GM21360 (cell line): ENCODE measurements at regions not wholly inside any gene's neighbourhood (a gene's known extent, or its start where the extent isn't known, plus 50 kb on each side); places are given as distances from the start of the nearest gene placed in this dataset.
"Not testable (repeated sequence)": the region's sequence is repeated elsewhere in the genome, so short reads cannot be mapped to it uniquely, and the experiment has no call there.

Experiments
- ATAC-seq: cut with Tn5 transposase; IDR thresholded peaks from one replicate; pipeline ENCODE4 v1.9.1; 2021; ENCODE audit warnings: mild to moderate bottlenecking, moderate library complexity; ENCODE audit not compliant: unreplicated experiment

DNA sequence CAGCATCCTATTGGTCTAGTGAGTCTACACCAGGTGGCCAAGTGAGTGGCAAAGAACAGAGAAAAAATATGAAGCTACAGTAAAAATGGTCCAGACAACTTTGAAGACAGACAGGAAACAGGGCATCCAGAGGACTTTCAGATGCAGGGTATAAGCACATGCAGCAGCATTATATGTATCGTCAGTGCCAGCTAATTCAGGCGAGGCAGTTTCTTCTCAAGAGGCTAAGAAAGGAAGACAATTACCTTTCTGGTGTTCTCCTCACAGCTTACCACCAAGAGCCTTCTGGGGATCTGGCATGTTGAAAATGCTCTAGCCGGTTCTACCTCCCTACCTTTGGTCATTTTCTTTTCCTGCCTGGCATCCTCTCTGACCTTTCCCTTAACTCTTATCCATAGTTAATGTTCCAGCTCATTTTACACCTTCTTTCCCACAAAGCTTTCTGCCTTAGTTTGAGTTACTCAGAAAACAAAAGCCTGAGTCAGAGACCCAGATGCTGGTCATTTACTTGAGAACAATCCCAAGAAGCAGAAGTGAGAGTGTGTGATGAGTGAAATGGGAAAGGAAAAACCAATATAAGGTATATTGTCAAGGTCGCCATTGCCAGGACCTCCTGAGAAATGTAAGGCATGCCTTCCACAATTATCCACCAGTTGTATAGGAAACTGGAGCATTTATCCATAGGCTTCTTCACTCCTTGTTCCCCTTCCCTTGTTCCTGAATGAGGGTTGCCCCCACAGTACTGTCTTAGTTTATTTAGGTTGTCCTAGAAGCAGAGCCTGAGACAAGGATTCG lies 444.1 kb downstream of the PLPP3 start:
- ATAC-seq: peak; percentile 57

GRCh38 chr1:56133522-56134472 lies 445.6 kb downstream of the PLPP3 start:
- peak; percentile 44 for ATAC-seq

GRCh38 chr1:56132520-56132919 lies 446.8 kb downstream of the PLPP3 start:
- no peak for ATAC-seq

DNA sequence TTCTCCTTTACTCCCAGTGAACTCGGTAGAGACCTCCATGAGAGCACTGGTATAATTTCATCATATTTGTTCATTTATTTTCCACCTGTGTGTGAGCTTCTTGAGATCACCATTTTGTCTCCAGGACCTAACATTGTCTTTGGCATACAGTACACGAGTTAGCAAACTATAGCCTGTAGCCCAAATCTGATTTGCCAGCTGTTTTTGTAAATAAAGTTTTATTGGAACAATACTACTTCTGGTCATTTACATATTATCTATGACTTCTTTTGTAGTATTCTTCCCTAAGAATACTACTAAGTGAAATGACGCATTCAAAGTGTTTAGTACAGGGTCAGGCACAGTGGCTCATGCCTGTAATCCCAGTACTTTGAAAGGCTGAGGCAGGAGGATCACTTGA lies 449.5 kb downstream of the PLPP3 start:
- ATAC-seq: no peak

GRCh38 chr1:56125316-56125715 lies 454.0 kb downstream of the PLPP3 start:
- ATAC-seq: no peak

DNA sequence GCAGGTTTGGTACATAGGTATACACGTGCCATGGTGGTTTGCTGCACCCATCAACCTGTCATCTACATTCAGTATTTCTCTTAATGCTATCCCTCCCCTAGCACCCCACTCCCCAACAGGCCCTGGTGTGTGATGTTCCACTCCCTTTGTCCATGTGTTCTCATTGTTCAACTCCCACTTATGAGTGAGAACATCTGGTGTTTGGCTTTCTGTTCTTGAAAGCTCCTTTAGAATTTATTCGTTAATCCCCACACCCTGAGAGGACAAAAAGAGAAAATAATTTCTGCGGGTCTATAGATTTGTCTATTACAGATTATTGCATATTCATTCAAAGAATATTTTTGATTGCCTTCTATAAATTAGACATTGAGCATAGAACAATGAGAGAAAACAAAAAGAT lies 455.5 kb downstream of the PLPP3 start:
- ATAC-seq: no peak

DNA sequence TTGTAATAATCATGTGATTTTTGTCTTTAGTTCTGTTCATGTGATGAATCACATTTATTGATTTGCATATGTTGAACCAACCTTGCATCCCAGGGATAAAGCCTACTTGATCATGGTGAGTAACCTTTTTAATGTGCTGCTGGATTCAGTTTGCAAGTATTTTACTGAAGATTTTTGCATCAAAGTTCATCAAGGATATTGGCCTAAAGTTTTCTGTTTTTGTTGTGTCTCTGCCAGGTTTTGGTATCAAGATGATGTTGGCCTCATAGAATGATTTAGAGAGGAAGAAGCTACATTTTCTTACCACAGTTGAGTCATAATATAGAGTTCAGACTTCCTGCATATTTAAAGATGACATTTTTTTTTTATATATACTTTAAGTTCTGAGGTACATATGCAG lies 455.9 kb downstream of the PLPP3 start:
- ATAC-seq: no peak

GRCh38 chr1:56120021-56120420 lies 459.3 kb downstream of the PLPP3 start:
- ATAC-seq: no peak

GRCh38 chr1:56118676-56119075 lies 460.7 kb downstream of the PLPP3 start:
- not testable (repeated sequence) for ATAC-seq

- ATAC-seq: no peak
Observed at GRCh38 chr1:56115701-56116100, 463.7 kb downstream of the PLPP3 start.

DNA sequence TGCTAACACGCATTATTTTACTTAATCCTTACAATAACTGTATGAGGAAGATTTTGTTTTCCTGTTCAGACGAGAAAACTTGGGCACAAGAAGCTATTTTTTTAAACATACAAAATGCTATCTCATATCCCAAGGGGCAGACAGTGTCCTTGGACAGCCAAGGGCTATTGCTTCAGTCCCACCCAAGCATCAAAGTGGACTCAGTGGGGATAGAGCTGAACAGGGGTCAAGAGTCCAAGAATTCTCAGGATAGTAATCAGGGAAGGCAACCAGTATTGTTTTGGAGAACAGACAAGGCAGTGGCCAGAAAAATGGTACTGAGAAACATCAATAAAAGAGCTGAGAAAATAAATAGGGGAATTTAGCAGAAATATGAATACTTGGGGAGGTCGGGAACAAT lies 465.7 kb downstream of the PLPP3 start:
- ATAC-seq: no peak

DNA sequence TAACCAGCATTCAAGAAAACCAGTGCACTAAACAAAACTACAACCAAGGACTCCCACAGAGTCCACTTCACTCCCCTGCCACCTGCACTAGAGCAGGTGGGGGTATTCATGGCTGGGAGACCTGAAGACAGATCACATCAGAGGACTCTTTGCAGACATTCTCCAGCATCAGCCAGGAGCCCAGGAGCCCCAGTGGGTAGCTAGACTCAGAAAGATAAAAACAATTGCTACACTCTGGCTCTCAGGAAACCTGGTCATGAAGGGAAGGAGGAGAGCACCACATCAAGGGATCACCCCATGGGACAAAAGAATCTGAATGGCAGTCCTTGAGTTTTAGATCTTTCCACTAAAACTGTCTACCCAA lies 472.1 kb downstream of the PLPP3 start:
- no peak for ATAC-seq

DNA sequence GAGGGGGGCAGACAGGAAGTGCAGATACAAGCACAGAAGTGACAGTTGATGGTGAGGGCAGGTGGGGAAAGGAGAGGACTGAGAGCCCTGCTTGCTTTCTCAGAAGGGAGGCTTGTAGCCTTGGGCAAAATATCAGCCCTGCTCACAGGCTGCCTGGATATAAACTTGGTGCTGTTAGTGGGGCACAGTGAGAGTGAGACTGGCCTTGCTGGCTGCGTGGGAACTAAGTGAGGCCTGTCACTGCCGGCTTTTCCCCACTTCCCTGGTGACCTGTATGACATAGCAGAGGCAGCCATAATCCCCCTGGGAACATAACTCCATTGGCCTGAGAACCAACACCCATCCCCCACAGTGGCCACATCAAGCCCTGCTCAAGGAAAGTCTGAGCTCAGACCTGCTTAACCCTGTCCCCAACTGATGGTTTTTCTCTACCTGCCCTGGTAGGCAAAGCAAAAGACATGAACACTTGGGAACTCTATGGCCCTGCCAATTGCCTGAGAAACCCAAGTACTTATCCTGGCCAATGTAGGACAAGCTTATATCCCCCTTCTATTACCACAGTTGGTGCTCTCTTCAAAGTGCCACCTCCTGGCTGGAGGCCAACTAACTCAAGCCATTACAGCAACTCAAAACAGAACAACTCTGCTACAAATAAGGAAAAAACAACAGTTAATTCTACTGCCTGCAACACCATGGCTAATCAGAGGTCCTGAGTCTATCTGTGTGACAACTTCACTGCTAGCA lies 472.7 kb downstream of the PLPP3 start:
- ATAC-seq: no peak

DNA sequence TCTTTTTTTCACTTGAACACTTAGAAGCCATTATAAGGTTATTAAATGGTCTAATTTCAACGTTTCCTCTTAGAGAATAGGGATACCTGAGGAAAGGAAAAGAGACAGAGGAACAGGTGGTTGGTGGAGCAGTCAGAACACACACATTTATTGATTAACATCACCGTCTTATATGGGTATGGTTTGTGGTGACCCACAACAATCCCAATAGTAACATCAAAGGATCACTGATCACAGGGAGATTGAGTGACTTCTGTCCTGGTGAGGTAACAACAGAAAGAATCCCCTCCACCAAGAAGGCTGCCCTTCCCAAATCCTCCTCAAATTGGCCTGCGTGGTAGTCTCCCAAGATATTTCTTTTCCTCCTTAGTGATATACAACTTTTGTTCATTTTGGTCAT lies 474.0 kb downstream of the PLPP3 start:
- ATAC-seq: no peak

- ATAC-seq: no peak
Observed at GRCh38 chr1:56099766-56100265, 479.5 kb downstream of the PLPP3 start.

- ATAC-seq: no peak
Observed at GRCh38 chr1:56098946-56099345, 480.4 kb downstream of the PLPP3 start.

DNA sequence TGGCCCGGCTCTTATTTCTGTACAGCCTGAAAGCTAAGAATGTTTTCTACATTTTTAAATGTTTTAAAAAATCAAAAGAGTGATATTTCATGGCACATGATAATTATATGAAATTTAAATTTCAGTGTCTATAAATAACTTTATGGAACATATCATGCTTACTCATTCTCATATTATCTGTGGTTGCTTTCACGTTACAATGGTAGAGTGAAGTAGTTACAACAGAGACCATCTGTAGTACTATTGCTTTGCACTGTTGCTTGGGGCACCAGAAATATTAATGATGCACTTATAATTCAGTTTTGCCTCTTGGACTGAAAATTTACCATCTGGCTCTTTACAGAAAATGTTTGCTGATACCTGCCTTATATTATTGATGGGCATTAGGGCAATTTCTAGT lies 481.6 kb downstream of the PLPP3 start:
- no peak for ATAC-seq

DNA sequence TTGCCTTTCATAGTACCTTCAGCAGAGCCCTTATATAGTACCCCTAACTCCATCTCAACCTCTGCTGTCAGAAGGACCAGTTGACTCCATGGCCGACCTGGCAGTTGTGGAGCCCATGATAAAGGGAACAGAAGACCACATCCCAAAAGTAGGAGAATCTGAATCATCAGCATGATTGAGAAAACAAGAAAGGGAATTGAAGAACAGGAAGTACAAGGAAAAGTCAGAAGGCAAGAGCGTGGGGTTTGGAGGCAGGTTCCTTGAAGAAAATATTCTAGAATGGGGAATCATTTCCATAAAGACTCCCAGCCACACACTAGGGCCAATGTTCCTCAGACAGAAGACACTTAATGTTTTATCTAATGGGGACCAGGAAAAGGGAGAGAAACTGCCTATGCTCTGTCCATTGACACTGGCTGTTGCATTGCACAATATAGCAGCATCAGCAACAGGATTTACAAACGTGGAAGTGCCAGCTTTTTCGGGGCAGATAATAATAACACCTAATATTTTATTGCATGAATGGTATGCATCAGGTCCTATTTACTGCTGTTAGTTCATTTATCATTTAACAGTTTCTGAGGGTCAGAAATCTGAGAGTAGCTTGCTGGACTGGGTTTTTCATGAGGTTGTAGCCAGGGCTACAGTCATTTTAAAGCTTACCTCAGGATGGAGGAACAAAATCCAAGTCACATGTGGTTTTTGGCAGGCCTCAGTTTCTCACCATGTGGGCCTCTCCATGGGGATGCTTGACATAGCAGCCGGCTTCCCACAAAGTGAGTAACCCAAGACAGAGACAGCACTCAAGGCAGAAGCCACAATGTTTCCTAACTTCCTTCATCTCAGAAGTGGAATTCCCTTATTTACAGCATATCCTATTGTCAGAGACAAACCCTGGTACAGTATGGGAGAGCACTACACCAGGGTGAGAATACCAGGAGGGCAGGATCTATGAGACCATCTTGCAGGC lies 483.4 kb downstream of the PLPP3 start:
- no peak for ATAC-seq

DNA sequence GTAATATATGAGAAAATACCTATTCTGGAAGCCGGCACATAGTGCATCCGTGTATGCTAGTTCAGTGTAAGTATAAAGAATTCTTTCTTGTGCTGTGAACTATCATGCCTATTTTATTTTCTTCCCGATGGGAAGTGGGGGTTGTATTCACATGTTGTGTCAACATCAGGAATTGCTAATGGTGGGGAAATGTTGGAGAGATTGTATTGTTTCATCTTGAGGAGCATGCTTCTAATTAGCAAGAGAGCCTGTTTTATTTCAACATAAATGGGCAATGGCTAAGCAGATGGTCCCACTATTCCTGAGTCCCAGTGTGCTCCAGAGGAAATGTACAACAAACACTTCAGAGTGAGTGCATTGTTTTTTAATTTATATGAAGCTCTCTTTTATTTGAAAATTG lies 485.2 kb downstream of the PLPP3 start:
- no peak for ATAC-seq
